Non-pigmented ciliary epithelial cell (primary cell): ENCODE measurements at regions not wholly inside any gene's neighbourhood (a gene's known extent, or its start where the extent isn't known, plus 50 kb on each side); places are given as distances from the start of the nearest gene placed in this dataset.
"Not testable (repeated sequence)": the region's sequence is repeated elsewhere in the genome, so short reads cannot be mapped to it uniquely, and the experiment has no call there.

Source experiments
- DNase-seq: peaks from one replicate; pipeline ENCODE4 v3.0.0-alpha.2; 2010; ENCODE audit warnings: low read depth

DNA sequence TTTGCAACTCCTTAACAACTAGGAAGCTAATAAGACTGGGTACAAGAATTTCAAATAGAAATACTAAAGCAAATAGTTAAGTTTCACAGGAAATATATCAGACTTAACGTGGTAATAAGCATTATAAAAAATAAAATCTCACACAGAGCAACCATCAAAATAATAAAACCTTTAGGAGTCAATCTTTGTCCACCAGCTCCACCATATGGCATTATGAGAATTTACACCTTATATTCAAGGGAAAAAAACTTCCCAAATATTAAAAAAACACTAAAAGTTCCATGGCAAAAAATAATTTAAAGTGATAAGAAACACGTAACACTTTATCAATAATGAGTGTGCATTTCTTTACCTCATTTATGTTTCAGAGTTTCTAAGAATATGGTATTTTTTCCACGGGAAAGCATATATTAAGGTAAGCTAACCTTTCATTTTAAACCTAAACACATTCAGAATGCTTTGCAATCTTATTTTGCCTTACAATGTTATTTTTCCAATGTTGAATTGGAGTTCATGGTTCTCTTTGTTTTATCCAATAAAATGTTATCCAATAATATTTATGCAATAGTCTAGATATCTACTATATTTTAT lies 423.2 kb upstream of the SGCG start:
- DNase-seq, result no peak

GRCh38 chr13:22758245-22758644 lies 422.5 kb upstream of the SGCG start:
- no peak for DNase-seq

GRCh38 chr13:22761709-22762108 lies 419.1 kb upstream of the SGCG start:
- DNase-seq, result no peak

DNA sequence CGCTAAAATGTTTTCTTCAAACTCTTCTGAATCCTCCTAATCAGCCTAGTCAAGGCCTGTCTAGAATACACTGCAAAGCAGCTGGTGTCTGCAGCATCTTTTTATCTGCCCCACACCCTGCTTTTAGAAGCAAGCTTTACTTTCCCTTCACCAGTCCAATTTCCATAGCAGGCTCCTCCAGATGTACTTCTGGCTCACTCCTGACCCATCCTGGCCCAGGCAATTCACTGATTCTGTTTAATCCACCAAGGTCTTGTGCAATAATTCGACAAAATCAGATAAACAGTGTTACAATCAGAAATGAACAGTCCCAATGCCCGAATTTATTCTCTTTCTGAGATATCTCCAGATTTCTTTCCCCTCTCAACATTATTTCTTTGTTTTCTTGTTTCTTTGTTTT lies 415.2 kb upstream of the SGCG start:
- no peak for DNase-seq

GRCh38 chr13:22770891-22771290 lies 409.9 kb upstream of the SGCG start:
- DNase-seq, result no peak

DNA sequence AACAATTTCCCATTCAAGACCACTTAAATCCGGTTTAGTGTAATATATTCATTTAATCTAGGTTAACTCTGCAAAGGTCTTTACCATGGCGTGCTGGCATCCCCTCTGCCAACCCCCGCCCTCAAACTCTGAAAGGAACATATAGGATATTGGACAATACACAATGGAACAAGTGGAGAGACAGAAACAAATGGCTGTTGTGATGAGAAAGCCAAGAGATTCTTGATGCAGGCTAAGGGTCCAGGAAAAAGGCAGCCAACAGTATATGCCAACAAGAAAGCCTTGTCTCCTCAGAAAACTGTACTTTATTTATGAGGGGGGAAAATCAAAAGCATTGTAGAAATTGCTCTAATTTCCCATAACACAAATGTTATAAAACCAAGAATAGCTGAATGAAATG lies 407.3 kb upstream of the SGCG start:
- DNase-seq, result no peak

DNA sequence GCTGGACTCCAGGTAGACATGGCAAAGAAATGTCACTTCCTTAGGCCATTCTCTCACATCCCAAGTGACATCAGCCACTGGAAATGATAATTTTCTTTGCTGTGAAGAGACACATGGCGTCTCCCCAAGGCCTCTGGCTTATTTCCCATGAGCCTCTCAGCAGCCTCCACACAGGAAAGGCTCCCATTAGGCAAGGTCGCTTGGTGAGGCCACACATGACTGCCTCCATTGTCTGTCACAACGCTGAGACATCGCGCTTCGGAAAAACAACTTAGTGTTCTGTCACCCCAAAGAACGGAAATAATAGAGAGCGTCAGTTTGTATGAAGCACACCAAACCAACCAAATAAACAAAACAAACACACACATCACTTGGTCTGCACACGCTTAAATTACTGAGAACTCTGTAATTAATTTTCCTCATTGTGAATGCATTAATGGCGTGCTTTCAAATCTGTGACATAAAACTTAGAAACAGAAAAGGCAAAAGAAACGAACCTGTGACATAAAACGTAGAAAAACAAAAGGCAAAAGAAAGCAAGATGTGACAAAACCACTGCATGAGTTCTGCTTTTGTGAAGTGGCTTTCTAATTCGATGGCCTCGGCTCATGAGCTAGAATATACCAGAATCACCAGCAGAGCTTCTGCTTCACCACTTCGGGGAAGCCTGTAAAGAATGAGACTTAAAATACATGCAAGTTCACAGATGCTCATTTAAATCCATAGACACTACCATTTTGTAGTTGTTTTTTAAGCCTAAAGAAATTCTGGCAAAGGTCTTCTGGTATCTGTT lies 404.2 kb upstream of the SGCG start:
- no peak for DNase-seq

GRCh38 chr13:22777207-22777606 lies 403.6 kb upstream of the SGCG start:
- no peak for DNase-seq

- DNase-seq, result no peak
Observed at GRCh38 chr13:22789027-22789593, 391.7 kb upstream of the SGCG start.

- no peak for DNase-seq
Observed at GRCh38 chr13:22789916-22790315, 390.9 kb upstream of the SGCG start.

DNA sequence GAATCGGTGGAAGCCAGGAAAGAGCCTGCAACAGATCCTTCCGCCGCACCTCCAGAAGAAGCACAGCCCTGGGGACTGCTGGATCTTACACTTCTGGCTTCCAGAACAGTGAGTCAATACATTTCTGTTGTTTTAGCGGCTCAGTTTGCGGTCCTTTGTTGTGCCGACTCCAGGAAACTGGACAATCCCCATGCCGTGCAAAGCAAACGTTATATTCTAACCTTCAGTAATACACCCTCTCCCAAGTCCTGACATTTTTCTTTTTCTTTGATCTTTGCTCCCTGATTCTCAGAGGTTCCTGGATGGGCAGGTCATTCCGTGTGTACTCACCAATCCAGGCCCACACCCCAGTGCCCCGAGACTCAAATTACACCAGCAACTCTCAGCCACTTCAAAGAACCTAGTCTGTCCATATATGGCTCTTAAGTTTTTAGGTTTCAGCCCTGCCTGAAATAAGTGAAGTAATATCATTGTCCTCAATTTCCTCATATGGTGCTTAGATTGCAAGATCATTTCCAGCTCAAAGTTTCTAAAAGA lies 387.1 kb upstream of the SGCG start:
- no peak for DNase-seq

- DNase-seq, result no peak
Observed at GRCh38 chr13:22800526-22801401, 380.0 kb upstream of the SGCG start.

DNA sequence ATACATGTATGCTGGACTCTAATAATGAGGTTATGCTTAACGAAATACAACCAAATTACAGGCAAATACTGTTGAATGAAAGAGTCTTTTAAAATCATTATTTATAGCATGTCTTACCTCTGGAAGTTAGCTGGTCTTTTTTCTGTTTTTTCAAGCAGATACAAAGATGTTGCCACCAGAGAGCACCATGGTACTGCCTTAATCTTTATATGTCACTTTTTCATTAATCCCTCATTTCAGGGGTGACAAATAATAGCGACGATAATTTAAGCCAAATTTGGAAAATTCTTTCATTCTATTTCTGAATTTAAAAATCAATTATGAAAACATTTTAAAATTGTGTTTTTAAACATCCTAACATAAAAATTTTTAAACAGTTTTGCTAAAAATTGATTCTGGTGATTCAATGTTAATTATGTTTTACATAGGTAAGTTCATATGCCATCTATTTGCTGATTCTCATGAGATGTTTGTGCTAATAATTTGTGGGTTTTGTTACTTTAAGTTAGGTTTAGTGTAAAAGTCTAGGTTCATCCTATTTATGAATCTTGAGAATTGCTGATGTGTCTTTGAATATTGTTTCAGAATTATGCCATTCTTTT lies 379.3 kb upstream of the SGCG start:
- DNase-seq, result no peak

DNA sequence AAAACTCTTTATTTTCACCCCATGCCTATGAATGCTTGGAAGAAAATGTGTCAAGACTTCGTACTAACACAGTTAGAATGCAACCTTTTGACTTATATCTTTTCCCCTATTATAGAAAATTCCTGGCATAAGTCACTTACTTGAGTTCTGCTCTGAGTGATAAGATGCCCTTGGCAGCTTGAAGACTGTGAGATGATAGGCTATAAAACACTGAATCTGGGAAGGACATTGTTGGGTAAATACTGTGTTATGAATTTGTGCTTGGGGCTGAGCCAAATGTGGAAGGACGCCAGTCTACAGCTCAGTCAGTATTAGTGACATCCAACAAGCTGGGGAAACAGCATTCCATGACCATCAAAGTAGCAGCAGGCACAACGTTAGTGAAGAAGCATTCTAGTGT lies 368.0 kb upstream of the SGCG start:
- DNase-seq, result no peak

GRCh38 chr13:22813531-22814377 lies 367.0 kb upstream of the SGCG start:
- DNase-seq, result not testable (repeated sequence)

- DNase-seq, result not testable (repeated sequence)
Observed at GRCh38 chr13:22814433-22814832, 366.3 kb upstream of the SGCG start.

- DNase-seq, result no peak
Observed at GRCh38 chr13:22821589-22821988, 359.2 kb upstream of the SGCG start.

DNA sequence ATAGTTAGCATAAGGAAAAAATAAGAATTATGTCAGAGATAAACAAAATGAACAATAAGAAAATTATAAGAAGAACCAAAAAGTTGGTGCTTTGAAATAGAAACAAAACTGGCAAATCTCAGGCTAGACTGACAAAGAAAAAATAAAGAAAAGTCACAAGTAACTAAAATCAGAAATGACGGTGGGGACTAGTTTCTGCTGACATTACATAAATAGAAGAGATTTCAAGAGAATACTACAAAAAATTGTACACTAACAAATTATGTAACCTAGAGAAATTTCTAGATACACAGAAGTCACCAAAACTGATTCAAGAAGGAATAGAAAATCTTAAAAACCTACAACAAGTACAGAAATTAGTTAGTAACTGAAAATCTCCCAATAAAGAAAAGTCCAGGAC lies 355.6 kb upstream of the SGCG start:
- DNase-seq, result no peak

DNA sequence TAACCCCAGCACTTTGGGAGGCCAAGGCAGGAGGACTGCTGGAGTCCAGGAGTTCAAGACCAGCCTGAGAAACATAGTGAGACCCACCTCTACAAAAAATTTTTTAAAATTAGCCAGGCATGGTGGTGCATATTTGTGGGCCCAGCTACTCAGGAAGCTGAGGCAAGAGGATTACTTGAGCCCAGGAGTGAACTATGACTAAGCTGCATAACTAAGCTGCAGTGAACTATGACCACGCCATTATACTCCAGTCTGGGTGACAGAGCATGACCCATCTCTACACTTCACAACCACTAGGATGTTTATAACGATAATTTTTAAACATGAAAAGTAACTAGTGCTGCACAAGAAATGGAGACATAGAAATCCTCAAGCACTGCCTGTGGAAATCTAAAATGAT lies 352.7 kb upstream of the SGCG start:
- peak; percentile 10 for DNase-seq

- no peak for DNase-seq
Observed at GRCh38 chr13:22836475-22836874, 344.3 kb upstream of the SGCG start.
